OCI-LY1 (cell line): ENCODE measurements at regions not wholly inside any gene's neighbourhood (a gene's known extent, or its start where the extent isn't known, plus 50 kb on each side); places are given as distances from the start of the nearest gene placed in this dataset.
"Not testable (repeated sequence)": the region's sequence is repeated elsewhere in the genome, so short reads cannot be mapped to it uniquely, and the experiment has no call there.

Source experiments
- H2AFZ ChIP-seq: fragments of 200-600 bp; sonication (generic), shearing (Covaris generic); 2 replicates; pipeline ENCODE4 v1.6.0; 2014; ENCODE audit warnings: antibody characterized with exemption, mild to moderate bottlenecking, low read length
- H3F3A ChIP-seq: fragments of 200-600 bp; sonication (generic), shearing (Covaris generic); 2 replicates; pipeline ENCODE4 v1.6.0; 2014; ENCODE audit warnings: mild to moderate bottlenecking, antibody characterized with exemption, low read length, moderate library complexity; ENCODE audit not compliant: insufficient read depth
- H3K27ac ChIP-seq: fragments of 200-600 bp; sonication (generic); 2 replicates; pipeline ENCODE4 v1.5.1; 2014; ENCODE audit warnings: low read length, mixed run types, mild to moderate bottlenecking, low read depth; ENCODE audit not compliant: poor library complexity, severe bottlenecking
- H3K27me3 ChIP-seq: fragments of 200-600 bp; sonication (generic); 2 replicates; pipeline ENCODE4 v1.6.0; 2014; ENCODE audit warnings: antibody characterized with exemption, mild to moderate bottlenecking, low read length, moderate library complexity; ENCODE audit not compliant: insufficient read depth
- H3K36me3 ChIP-seq: fragments of 200-600 bp; sonication (generic); 2 replicates; pipeline ENCODE4 v1.6.1; 2014; ENCODE audit warnings: mild to moderate bottlenecking, antibody characterized with exemption, low read length, moderate library complexity, mixed read lengths; ENCODE audit not compliant: insufficient read depth
- H3K4me1 ChIP-seq: fragments of 200-600 bp; sonication (generic); 2 replicates; pipeline ENCODE4 v1.5.1; 2014; ENCODE audit warnings: mild to moderate bottlenecking, low read length, moderate library complexity; ENCODE audit not compliant: insufficient read depth, severe bottlenecking
- H3K4me2 ChIP-seq: fragments of 200-600 bp; sonication (generic), shearing (Covaris generic); 2 replicates; pipeline ENCODE4 v1.6.1; 2014; ENCODE audit warnings: low read length
- H3K4me3 ChIP-seq: fragments of 200-600 bp; sonication (generic); 2 replicates; pipeline ENCODE4 v1.5.1; 2014; ENCODE audit warnings: low read length, low read depth, mild to moderate bottlenecking, mixed read lengths; ENCODE audit not compliant: poor library complexity, severe bottlenecking
- H3K79me2 ChIP-seq: fragments of 200-600 bp; shearing (Covaris generic); 2 replicates; pipeline ENCODE4 v1.6.1; 2016; ENCODE audit warnings: mixed run types, low read length, mixed read lengths; ENCODE audit not compliant: insufficient read depth
- H3K9ac ChIP-seq: fragments of 200-600 bp; sonication (generic), shearing (Covaris generic); 2 replicates; pipeline ENCODE4 v1.6.1; 2014; ENCODE audit warnings: mild to moderate bottlenecking, low read length, mixed read lengths
- H3K9me2 ChIP-seq: fragments of 200-600 bp; sonication (generic), shearing (Covaris generic); 2 replicates; pipeline ENCODE4 v1.6.1; 2014; ENCODE audit warnings: low read depth, mild to moderate bottlenecking, low read length, mixed read lengths
- H3K9me3 ChIP-seq: fragments of 200-600 bp; shearing (Covaris generic); 2 replicates; pipeline ENCODE4 v1.6.1; 2014; ENCODE audit warnings: low read length, mixed read lengths
- H4K20me1 ChIP-seq: fragments of 200-600 bp; sonication (generic), shearing (Covaris generic); 2 replicates; pipeline ENCODE4 v1.6.0; 2016; ENCODE audit warnings: mild to moderate bottlenecking, low read length; ENCODE audit not compliant: insufficient read depth
- CTCF ChIP-seq: fragments of 200-600 bp; sonication (generic), shearing (Covaris generic); IDR thresholded peaks from 2 replicates; pipeline ENCODE4 v1.5.1; 2017; ENCODE audit warnings: mild to moderate bottlenecking, antibody characterized with exemption, low read length, moderate library complexity, mixed read lengths
- EZH2 ChIP-seq: fragments of 200-600 bp; sonication (generic), shearing (Covaris generic); IDR thresholded peaks from 2 replicates; pipeline ENCODE4 v1.8.0; 2017; ENCODE audit warnings: borderline replicate concordance, mixed run types, mild to moderate bottlenecking, antibody characterized with exemption, low read length, moderate library complexity, mixed read lengths

DNA sequence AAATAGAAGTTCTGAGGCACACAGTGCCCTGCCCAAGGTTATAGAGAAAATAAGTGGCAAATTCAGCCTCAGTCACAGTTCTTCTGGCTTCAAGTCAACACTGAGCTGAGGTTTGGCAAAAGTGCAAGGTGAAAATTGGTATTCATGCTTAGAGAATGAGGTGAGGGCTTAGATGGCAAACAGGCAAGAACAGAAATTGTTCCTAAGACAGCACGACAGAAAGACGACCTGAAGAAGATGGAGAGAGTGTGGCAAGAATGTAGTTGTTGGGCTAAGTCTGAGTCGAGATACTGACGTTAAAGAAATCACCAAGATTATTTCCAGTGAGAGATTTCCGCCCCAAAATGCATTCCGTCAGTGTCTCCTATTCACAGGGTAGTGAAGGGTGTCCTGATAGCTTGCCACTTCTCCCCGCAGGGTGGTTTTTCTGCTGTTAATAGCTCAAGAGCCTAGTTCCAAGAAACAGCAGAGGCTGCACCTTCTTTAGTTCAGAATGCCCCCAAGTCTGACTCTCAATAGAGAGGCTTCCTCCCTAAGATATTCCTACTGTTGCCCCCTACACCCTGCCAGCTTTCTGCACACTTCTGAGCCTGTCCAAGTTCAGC, 260.8 kb upstream of the AMIGO2 start:
- TF ChIP-seq EZH2, result no peak
- no peak for TF ChIP-seq CTCF
- H3K9ac ChIP-seq, result no peak overlapping the region
- no peaks in the 10 kb centered on the region for H3K36me3 ChIP-seq
- no peak overlapping the region for H3K4me2 ChIP-seq
- no peaks in the 10 kb centered on the region for H4K20me1 ChIP-seq
- H3K27ac ChIP-seq, result no peak overlapping the region
- H3K4me1 ChIP-seq, result peaks cover 5% of the 10 kb centered on the region
- H2AFZ ChIP-seq, result peak overlapping the region; percentile 26; the same call in 1 of the 2 replicates
- no peaks in the 10 kb centered on the region for H3K27me3 ChIP-seq
- no peak overlapping the region for H3K4me3 ChIP-seq
- H3K9me3 ChIP-seq, result peaks cover 4% of the 10 kb centered on the region; the same call in 1 of the 2 replicates
- H3K9me2 ChIP-seq, result no peaks in the 10 kb centered on the region
- 0 out of 2 replicates have a peak, but pooled peaks cover 4% of the 10 kb centered on the region for H3F3A ChIP-seq
- no peaks in the 10 kb centered on the region for H3K79me2 ChIP-seq

DNA sequence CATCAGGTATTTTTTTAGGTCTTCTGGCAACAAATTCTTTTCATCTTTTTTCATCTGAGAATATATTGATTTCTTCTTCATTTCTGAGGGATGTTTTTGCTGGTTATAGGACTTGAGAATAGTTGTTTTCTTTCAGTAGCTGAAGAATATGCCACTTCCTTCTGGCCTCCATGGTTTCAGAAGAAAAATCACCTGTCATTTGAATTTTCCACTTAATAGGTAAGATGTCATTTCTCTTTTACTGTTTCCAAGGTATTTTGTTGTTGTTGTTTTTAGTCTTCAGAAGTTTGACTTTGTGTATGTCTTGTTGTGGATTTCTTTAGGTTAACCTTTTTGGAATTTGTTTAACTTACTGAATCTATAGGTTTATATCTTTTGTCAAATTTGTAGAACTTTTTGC, 257.8 kb upstream of the AMIGO2 start:
- Histone ChIP-seq H3K4me1 (peaks cover 5% of the 10 kb centered on the region), H4K20me1 (no peaks in the 10 kb centered on the region), H3F3A (no peaks in the 10 kb centered on the region), H2AFZ (no peak overlapping the region), H3K79me2 (no peaks in the 10 kb centered on the region), H3K27ac (no peak overlapping the region), H3K4me2 (no peak overlapping the region), H3K4me3 (no peak overlapping the region), H3K27me3 (no peaks in the 10 kb centered on the region), H3K9me3 (peaks cover 4% of the 10 kb centered on the region; the same call in 1 of the 2 replicates), H3K9ac (no peak overlapping the region), H3K9me2 (no peaks in the 10 kb centered on the region), H3K36me3 (no peaks in the 10 kb centered on the region)
- TF ChIP-seq CTCF, result no peak
- no peak for TF ChIP-seq EZH2

DNA sequence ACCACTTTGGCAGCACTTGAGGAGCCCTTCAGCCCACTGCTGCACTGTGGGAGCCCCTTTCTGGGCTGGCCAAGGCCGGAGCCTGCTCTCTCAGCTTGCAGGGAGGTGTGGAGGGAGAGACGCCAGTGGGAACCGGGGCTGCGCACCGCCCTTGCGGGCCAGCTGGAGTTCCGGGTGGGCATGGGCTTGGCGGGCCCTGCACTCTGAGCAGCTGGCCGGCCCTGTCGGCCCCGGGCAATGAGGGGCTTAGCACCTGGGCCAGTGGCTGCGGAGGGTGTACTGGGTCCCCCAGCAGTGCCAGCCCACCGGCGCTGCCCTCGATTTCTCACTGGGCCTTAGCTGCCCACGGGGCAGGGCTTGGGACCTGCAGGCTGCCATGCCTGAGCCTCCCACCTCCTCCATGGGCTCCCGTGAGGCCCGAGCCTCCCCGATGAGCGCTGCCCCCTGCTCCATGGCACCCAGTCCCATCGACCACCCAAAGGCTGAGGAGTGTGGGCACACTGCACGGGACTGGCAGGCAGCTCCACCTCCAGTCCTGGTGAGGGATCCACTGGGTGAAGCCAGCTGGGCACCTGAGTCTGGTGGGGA, 253.6 kb upstream of the AMIGO2 start:
- H3F3A ChIP-seq, H2AFZ ChIP-seq, H3K4me1 ChIP-seq, H3K27ac ChIP-seq, H3K4me2 ChIP-seq, H3K9me3 ChIP-seq, H3K4me3 ChIP-seq, H3K36me3 ChIP-seq, H4K20me1 ChIP-seq, H3K27me3 ChIP-seq, H3K9me2 ChIP-seq, H3K9ac ChIP-seq, H3K79me2 ChIP-seq: not testable (repeated sequence)
